GM21423 (cell line): ENCODE measurements at regions not wholly inside any gene's neighbourhood (a gene's known extent, or its start where the extent isn't known, plus 50 kb on each side); places are given as distances from the start of the nearest gene placed in this dataset.
"Not testable (repeated sequence)": the region's sequence is repeated elsewhere in the genome, so short reads cannot be mapped to it uniquely, and the experiment has no call there.

Experiments used
- ATAC-seq: cut with Tn5 transposase; IDR thresholded peaks from one replicate; pipeline ENCODE4 v1.9.1; 2021; ENCODE audit warnings: mild to moderate bottlenecking, moderate library complexity; ENCODE audit not compliant: unreplicated experiment

- no peak for ATAC-seq
Measured at GRCh38 chr9:95587021-95587964, 70.5 kb upstream of the PTCH1 start.

GRCh38 chr9:95586326-95586725 lies 69.6 kb upstream of the PTCH1 start:
- ATAC-seq: no peak

GRCh38 chr9:95585824-95586223 lies 69.1 kb upstream of the PTCH1 start:
- ATAC-seq: no peak

- no peak for ATAC-seq
Measured at GRCh38 chr9:95584176-95584575, 67.4 kb upstream of the PTCH1 start.

GRCh38 chr9:95581900-95582299 lies 65.1 kb upstream of the PTCH1 start:
- ATAC-seq: no peak

- no peak for ATAC-seq
Measured at GRCh38 chr9:95580812-95581761, 64.3 kb upstream of the PTCH1 start.

- no peak for ATAC-seq
Measured at GRCh38 chr9:95574866-95575553, 58.2 kb upstream of the PTCH1 start.

GRCh38 chr9:95574176-95574575 lies 57.4 kb upstream of the PTCH1 start:
- ATAC-seq: no peak

- no peak for ATAC-seq
Measured at GRCh38 chr9:95573463-95573862, 56.7 kb upstream of the PTCH1 start.

GRCh38 chr9:95572381-95573151 lies 55.8 kb upstream of the PTCH1 start:
- ATAC-seq: no peak

GRCh38 chr9:95570646-95571045 lies 53.9 kb upstream of the PTCH1 start:
- ATAC-seq: no peak

- no peak for ATAC-seq
Measured at GRCh38 chr9:95570150-95570549, 53.4 kb upstream of the PTCH1 start.

- not testable (repeated sequence) for ATAC-seq
Measured at GRCh38 chr9:95568735-95569134, 52.0 kb upstream of the PTCH1 start.
